Glomerular visceral epithelial cell (primary cell): ENCODE measurements at regions not wholly inside any gene's neighbourhood (a gene's known extent, or its start where the extent isn't known, plus 50 kb on each side); places are given as distances from the start of the nearest gene placed in this dataset.

ENCODE experiments used
- DNase-seq: peaks from one replicate; pipeline ENCODE4 v3.0.0-alpha.2; 2016; ENCODE audit errors: extremely low spot score

DNA sequence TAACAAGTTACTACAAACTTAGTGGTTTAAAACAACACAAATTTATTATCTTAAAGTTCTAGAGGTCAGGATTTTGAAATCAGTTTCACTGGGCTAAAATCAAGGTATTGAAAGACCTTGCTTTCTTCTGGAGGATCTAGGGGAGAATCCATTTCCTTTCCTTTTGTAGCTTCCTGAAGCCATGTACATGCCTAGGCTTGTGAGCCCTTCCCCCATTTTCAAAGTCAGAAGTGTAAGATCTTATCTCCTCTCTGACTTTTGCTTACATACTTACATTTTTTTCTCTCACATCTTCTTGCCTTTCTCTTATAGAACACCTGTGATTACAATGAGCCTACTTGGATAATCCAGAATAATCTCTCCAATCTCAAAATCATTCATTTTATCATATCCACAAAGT lies 78.7 kb upstream of the MBOAT2 start:
- no peak for DNase-seq

DNA sequence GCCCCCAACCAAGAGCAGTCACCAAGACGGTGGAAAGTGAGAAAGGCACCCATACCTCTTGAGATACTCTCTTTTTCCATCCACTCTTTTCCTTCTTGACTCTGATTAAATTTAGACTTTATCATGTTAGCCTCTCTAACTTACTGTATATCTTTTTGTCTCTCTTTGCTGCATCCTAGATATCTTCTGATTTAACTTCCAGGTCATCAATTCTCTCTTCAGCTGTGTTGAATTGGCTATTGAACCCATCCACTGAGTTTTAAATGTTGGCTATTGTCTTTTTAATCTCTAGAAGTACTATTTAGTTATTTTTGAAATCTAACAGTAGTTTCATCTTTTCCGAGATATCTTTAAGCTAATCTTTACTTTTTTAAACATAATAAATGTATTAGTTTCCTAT lies 78.3 kb upstream of the MBOAT2 start:
- no peak for DNase-seq

DNA sequence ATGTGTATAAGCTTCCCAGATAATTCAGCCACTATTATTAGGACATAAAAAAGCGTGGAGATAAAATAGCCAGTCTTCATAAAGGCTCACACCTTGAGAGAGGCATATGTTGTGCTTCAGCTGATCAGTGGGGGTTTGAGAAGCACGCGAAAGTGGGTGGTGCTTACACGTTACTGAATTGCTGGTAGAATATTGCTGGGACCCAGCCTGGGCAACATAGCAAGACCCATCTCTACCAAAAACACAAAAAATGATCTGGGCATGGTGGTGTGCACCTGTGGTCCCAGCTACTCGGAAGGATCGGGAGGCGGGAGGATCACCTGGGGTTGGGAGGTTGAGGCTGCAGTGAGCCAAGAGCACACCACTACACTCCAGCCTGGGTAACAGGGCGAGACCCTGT lies 74.9 kb upstream of the MBOAT2 start:
- DNase-seq = no peak

DNA sequence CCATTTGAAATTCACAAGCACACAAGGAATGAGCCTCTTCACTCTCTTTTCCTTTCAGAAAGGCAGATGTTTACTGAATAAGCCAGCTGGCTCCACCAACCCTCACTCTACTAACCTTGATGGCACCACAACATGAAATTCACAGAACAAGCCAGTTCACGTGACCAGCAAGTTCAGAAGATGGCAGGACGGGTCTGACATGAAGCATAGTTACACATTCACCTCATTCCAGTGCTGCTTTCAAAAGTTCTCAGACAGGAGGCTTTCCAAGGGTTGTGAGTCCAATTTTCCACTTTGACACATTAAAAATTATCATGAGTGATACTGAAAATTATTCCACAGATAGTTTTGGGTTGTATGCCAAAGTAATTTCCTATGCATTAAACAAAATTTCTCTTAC lies 74.2 kb upstream of the MBOAT2 start:
- DNase-seq = no peak

DNA sequence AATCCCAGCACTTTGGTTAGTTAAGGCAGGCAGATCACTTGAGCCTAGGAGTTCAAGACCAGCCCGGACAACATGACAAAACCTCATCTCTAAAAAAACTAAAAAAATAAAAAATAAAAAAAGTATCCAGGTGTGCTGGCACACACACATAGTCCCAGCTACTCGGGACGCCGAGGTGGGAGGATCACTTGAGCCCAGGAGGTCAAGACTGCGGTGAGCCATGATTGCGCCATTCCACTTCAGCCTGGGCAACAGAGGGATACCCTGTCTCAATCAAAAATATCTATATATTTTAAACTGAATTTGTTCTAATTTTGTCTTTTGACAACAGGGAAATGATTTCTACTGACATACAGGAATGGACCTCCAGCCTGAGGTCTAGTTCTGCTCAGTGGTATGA lies 73.3 kb upstream of the MBOAT2 start:
- DNase-seq = no peak

DNA sequence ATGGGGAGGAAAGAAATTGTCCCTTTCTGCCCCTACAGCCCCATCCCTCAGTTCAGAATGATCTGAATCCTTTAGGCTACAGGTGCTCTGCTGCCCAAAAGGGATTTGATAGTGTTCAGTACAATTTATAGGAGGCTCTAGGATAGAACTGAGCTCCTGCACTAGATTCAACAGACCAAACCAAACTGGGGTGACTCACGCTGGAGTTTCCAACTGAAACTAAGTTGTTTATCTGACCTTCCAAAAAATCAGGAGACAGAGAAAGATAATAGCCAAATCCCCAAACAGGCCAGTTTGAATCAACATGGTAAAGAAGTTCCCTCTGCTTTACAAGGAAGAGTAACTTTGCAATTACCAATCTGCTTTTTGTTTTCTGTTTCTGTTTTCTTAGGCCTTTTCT lies 72.7 kb upstream of the MBOAT2 start:
- DNase-seq = peak; percentile 18

DNA sequence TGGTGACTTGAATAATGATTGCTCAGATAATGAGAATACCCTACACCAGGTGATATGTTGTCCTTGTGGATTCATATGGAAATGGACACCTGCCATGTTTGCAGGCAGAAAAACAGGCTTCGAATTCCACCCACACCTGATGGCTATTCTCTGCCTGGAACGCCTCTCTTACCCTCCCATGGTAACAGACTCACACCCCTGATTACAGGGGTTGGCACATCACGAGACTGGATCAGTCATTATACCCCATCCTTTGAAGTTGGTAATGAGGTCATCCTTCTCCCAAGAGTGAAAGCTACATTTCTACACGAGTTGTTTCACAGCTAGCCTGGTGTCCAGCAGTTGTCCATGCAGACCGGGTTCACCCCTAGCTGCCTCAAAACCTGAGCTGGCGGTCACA lies 71.4 kb upstream of the MBOAT2 start:
- DNase-seq = peak; percentile 41

DNA sequence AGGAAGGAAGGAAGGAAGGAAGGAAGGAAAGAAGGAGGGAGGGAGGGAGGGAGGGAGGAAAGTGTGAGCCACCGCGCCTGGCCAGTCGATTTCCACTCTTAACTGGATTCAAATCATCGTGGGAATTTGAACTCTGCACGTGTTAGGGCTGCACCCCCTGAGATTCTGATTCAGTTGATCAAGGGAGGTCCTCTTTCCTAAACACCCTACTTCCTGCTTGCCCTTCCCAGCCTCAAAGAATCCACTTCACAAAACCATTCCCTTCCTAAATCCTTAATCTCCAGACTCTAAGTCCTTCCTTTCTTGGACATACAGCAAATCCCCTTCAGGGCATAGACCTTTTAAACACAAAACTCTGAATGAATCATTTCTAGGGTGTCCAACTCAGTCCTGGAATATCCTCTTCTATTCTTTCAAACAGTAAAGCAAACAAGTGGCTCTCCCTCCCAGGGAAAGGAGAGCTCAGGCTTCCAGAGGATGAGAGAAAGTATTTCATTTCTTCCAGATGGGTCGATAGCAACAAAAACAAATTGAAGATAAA lies 68.2 kb upstream of the MBOAT2 start:
- DNase-seq = no peak

DNA sequence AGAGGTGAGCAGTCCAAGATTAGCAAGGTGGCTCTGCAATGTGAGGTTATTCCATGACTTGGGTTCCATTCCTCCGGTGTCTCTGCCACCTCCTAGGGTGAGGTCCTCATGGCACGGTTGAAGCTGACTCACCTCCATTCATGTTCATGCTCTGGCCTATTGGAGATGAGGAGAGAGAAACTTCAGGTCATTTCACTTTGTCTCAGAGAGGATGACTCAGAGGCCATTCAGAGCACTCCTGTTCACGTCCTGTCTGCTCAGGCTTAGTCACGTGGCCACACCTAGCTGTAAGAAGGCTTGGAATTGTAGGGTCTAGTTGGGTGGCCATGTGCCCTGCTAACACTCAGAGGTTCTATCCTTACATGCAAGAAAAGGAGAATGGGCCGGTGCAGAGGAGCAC lies 67.5 kb upstream of the MBOAT2 start:
- DNase-seq = peak; percentile 83

DNA sequence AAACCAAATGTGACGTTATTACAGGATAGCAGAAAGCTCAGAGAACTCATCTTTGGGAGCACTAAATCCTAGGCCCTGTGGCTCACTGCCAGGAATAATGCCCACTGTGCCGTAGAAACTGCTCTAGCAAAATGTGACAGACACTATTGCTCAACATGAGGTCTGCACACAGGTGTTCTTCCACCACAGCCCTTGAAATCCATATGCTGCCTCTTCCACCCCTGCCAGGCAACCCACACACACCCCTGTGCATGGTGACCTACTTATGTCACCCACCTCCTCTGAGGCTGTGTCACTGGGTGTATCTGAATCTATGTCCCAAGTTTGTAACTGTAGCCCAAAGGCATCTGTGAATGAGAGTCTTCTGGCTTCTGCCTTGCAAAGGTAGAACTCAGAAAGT lies 66.1 kb upstream of the MBOAT2 start:
- no peak for DNase-seq

DNA sequence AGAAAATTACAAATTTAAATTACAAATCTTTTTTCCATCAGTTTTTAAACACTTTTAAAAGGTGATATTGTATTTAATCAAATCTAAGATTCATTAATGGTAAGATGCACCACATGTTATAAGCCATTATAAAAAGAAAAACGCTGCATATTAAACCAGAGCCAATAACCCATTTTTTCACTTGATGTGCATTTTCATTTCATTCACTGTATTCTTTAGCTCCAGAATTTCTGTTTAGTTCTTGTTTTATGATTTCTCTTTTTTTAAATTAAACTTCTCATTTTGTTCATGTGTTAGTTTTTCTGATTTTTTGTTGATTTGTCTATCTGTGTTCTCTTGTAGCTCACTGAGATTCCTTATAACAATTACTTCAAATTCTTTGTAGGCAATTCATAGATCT lies 62.4 kb upstream of the MBOAT2 start:
- DNase-seq = no peak

DNA sequence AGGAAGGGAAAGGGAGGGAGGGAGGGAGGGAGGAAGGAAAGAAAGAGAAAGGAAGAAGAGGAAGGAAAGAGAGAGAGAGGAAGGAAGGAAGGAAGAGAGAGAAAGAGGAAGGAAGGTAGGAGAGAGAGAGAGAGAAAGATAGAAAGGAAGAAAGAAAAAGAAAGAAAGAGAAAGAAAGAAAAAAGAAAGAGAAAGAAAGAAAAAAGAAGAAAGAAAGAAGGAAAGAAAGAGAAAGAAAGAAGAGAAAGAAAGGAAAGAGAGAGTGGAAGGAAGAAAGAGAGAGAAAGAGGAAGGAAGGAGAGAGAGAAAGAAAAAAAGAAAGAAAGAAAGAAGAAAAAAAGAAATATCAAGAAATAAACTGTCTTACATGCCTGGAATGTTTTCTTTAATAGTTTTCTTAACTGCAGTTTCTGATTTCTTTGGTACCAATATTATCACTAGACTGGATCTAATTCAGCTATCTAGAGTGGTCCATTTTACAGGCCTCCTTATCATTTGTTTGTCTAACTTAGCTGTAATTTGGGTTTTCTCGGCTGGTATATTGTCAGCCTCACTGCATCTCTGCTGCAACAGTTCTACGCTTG lies 59.6 kb upstream of the MBOAT2 start:
- DNase-seq = no peak

DNA sequence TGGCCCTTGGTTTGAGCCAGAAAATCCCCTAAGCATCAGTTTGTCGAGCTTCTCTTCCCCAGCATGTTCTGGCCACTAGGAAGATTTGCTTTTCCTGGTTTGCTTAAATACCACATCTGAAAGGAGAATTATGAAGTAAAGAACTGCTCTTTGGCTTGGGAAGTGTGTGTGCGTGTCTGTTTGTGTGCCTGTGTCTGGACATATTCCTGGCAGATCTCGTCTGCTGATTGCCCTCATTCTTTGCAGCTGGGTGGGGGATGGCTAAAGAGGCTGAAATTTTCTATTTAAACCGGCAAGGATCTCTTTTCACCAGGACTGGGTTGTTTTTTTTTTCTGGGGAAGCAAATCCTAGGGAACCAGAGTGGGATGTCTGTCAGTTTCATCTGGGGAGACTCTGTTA lies 57.3 kb upstream of the MBOAT2 start:
- no peak for DNase-seq

DNA sequence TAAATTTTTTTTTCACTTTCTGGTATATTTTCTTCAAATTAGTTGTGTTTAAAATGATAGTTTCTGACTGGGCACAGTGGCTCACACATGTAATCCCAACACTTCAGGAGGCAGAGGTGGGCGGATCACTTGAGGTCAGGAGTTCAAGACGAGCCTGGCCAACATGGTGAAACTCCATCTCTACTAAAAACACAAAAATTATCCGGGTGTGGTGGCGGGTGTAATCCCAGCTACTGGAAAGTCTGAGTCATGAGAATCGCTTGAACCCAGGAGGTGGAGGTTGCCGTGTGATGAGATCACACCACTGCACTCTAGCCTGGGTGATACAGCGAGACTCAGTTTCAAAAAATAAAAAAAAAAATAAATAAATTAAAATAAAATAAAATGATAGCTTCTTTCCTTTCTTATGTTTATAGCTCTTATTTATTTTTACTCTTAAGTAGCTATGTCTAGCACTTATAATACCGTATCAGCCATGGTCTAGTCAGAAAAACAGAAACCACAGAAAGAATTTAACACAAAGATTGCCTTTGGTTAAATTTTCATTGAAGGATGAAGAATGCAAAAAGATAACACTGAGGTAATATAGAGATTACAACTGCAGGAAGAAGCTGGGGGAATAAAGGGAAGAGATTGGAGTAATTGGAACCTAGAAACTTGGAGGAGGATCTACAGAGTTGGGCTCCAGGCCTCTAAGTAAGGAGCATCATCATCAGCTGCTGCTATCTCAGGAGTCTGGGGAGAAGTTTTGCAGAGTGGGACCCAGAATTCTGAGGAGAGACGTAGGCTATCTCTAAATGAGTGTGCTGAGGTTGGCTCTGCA lies 54.7 kb upstream of the MBOAT2 start:
- peak; percentile 87 for DNase-seq

DNA sequence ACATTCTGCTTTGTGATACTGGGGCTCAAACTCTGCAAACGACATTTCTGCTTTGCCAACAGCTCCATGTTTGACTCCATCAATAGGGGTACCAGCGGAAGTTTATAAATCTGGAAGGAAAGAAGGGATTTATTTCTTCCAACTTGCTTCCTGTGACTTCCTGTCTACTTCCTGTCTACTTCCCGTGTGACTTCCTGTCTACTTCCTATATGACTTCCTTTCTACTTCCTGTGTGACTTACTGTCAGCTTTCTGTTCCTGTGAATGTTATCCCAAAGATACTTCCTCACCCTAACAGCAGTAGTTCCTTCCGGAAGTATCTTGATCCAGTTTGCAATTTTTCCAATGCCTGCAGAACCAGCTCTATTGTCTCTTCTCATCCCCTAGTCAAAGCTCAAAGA lies 52.0 kb upstream of the MBOAT2 start:
- DNase-seq = no peak

DNA sequence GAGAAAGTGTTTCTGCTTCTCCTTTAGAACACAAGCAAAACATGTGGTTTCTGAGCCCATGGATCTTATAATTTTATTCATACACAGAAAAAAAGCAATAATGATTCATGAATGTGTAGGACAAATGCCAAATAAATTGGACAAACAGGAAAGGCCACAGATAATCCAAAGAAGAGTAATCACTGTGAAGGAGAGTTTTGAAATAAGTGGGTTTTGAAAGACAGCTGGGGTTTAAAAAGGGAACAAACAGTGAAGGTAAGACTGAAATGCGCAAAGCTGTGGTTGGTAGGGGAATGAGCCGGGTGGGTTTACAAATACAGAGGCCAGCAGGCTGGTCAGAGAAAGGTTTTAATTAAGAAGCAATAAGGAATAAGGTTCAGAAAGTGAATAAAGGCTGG lies 50.0 kb upstream of the MBOAT2 start:
- DNase-seq = no peak
